GM23338 (cell line): ENCODE measurements at regions not wholly inside any gene's neighbourhood (a gene's known extent, or its start where the extent isn't known, plus 50 kb on each side); places are given as distances from the start of the nearest gene placed in this dataset.

Experiments
- ATAC-seq: fragments of 200-7000 bp; cut with Tn5 transposase; 3 replicates; pipeline ENCODE4 v1.9.1; 2020
- DNase-seq: peaks from one replicate; pipeline ENCODE4 v3.0.0-alpha.2; 2015; ENCODE audit warnings: low spot score
- H2AFZ ChIP-seq: fragments of 200-600 bp; sonication (generic); 2 replicates; pipeline ENCODE4 v1.8.0; 2016; ENCODE audit warnings: antibody characterized with exemption, mild to moderate bottlenecking, moderate library complexity
- H3F3A ChIP-seq: fragments of 200-600 bp; sonication (generic); replicated peaks from 2 replicates; pipeline ENCODE4 v1.8.0; 2017; ENCODE audit warnings: antibody characterized with exemption, mixed run types, low read depth
- H3K27ac ChIP-seq: fragments of 200-600 bp; sonication (generic); 2 replicates; pipeline ENCODE4 v1.6.1; 2016; ENCODE audit warnings: low read depth
- H3K27me3 ChIP-seq: fragments of 200-600 bp; sonication (generic); 2 replicates; pipeline ENCODE4 v1.8.0; 2016; ENCODE audit warnings: mild to moderate bottlenecking, mixed run types, moderate library complexity; ENCODE audit not compliant: insufficient read depth
- H3K36me3 ChIP-seq: fragments of 200-600 bp; sonication (generic); 2 replicates; pipeline ENCODE4 v1.8.0; 2016; ENCODE audit warnings: mild to moderate bottlenecking; ENCODE audit not compliant: insufficient read depth
- H3K4me1 ChIP-seq: fragments of 200-600 bp; sonication (generic); 2 replicates; pipeline ENCODE4 v1.8.0; 2016; ENCODE audit warnings: mild to moderate bottlenecking, moderate library complexity; ENCODE audit not compliant: insufficient read depth
- H3K4me2 ChIP-seq: fragments of 200-600 bp; sonication (generic); 2 replicates; pipeline ENCODE4 v1.7.1; 2017; ENCODE audit warnings: mixed run types
- H3K4me3 ChIP-seq: fragments of 200-600 bp; sonication (generic); 2 replicates; pipeline ENCODE4 v1.6.1; 2016; ENCODE audit warnings: mixed run types
- H3K79me2 ChIP-seq: fragments of 200-600 bp; sonication (generic); replicated peaks from 2 replicates; pipeline ENCODE4 v1.8.0; 2017; ENCODE audit warnings: mild to moderate bottlenecking; ENCODE audit not compliant: insufficient read depth
- H3K9me2 ChIP-seq: fragments of 200-600 bp; sonication (generic); 2 replicates; pipeline ENCODE4 v1.8.0; 2017; ENCODE audit not compliant: insufficient read depth
- H4K20me1 ChIP-seq: fragments of 200-600 bp; sonication (generic); replicated peaks from 2 replicates; pipeline ENCODE4 v1.8.0; 2017; ENCODE audit warnings: mild to moderate bottlenecking; ENCODE audit not compliant: insufficient read depth
- H3K27ac Mint-ChIP-seq: 2 replicates; pipeline ENCODE4 v1.8.0; 2020; ENCODE audit warnings: inconsistent platforms, mild to moderate bottlenecking, moderate library complexity, mixed read lengths
- H3K27me3 Mint-ChIP-seq: 3 replicates; pipeline ENCODE4 v1.8.0; 2022; ENCODE audit warnings: low read depth, mild to moderate bottlenecking, moderate library complexity, mixed read lengths, inconsistent platforms; ENCODE audit not compliant: insufficient read depth, poor library complexity
- H3K36me3 Mint-ChIP-seq: 3 replicates; pipeline ENCODE4 v1.8.0; 2021; ENCODE audit warnings: low read depth, mild to moderate bottlenecking, inconsistent platforms, moderate library complexity, mixed read lengths
- H3K4me1 Mint-ChIP-seq: 3 replicates; pipeline ENCODE4 v1.8.0; 2020; ENCODE audit warnings: mild to moderate bottlenecking, inconsistent platforms, mixed read lengths
- H3K4me3 Mint-ChIP-seq: 3 replicates; pipeline ENCODE4 v1.8.0; 2021; ENCODE audit warnings: moderate library complexity, mild to moderate bottlenecking, inconsistent platforms, mixed read lengths
- H3K9me3 Mint-ChIP-seq: 3 replicates; pipeline ENCODE4 v1.8.0; 2020; ENCODE audit warnings: moderate library complexity, mild to moderate bottlenecking, inconsistent platforms, mixed read lengths
- CREB1 ChIP-seq: fragments of 250-450 bp; sonication (Bioruptor Pico); IDR thresholded peaks from 2 replicates; pipeline ENCODE4 v1.5.0; 2020; ENCODE audit warnings: low read depth, mild to moderate bottlenecking, moderate library complexity
- CTCF ChIP-seq, 2 experiments: fragments of 200-600 bp in 1 of 2; sonication (generic) in 1 of 2; conservative IDR thresholded peaks; 2 replicates each; pipeline versions ENCODE4 v1.5.1 to v1.6.1; 2016 to 2017; ENCODE audit warnings: antibody characterized with exemption in 2 of 2, low read depth in 2 of 2, mild to moderate bottlenecking in 2 of 2, moderate library complexity in 1 of 2
- EZH2 ChIP-seq: fragments of 200-600 bp; sonication (generic); IDR thresholded peaks from one replicate; pipeline ENCODE4 v1.8.0; 2017; ENCODE audit warnings: antibody characterized with exemption, mild to moderate bottlenecking, low read depth; ENCODE audit not compliant: unreplicated experiment
- EZH2phosphoT487 ChIP-seq: fragments of 200-600 bp; sonication (generic); IDR thresholded peaks from one replicate; pipeline ENCODE4 v1.8.1; 2018; ENCODE audit warnings: antibody characterized with exemption; ENCODE audit not compliant: unreplicated experiment
- JUNB ChIP-seq: IDR thresholded peaks from one replicate; pipeline ENCODE4 v1.6.1; 2016; ENCODE audit warnings: antibody characterized with exemption; ENCODE audit not compliant: unreplicated experiment
- NANOG ChIP-seq: IDR thresholded peaks from 2 replicates; pipeline ENCODE4 v1.6.1; 2016; ENCODE audit warnings: antibody characterized with exemption, borderline replicate concordance
- POLR2AphosphoS5 ChIP-seq: IDR thresholded peaks from 2 replicates; pipeline ENCODE4 v1.6.1; 2016; ENCODE audit warnings: antibody characterized with exemption, low read depth
- STAT1 ChIP-seq: IDR thresholded peaks from one replicate; pipeline ENCODE4 v1.6.1; 2016; ENCODE audit warnings: antibody characterized with exemption; ENCODE audit not compliant: unreplicated experiment
- ZNF114 ChIP-seq: fragments of 250-450 bp; sonication (Bioruptor Pico); IDR thresholded peaks from 2 replicates; pipeline ENCODE4 v1.5.0; 2020; ENCODE audit warnings: mild to moderate bottlenecking, moderate library complexity
- ZNF331 ChIP-seq: fragments of 250-450 bp; sonication (Bioruptor Pico); IDR thresholded peaks from 2 replicates; pipeline ENCODE4 v1.5.0; 2020; ENCODE audit warnings: low read depth, mild to moderate bottlenecking, moderate library complexity
- TF ChIP-seq, protein P1 (sequence below): IDR thresholded peaks from 2 replicates; pipeline ENCODE4 v1.6.1; 2016; ENCODE audit warnings: antibody characterized with exemption
- TF ChIP-seq, protein P2 (sequence below): IDR thresholded peaks from one replicate; pipeline ENCODE4 v1.6.1; 2018; ENCODE audit warnings: antibody characterized with exemption; ENCODE audit not compliant: unreplicated experiment
- TF ChIP-seq, protein P3 (sequence below): fragments of 250-450 bp; sonication (Bioruptor Pico); IDR thresholded peaks from 2 replicates; pipeline ENCODE4 v1.5.0; 2020; ENCODE audit warnings: mild to moderate bottlenecking, moderate library complexity

- Histone ChIP-seq H3K4me3 (no peak overlapping the region), H3K36me3 (no peaks in the 10 kb centered on the region), H3F3A (no peaks in the 10 kb centered on the region), H3K4me1 (peaks cover 8% of the 10 kb centered on the region; the same call in 1 of the 2 replicates), H4K20me1 (no peaks in the 10 kb centered on the region), H3K9me2 (peaks cover 5% of the 10 kb centered on the region; the same call in 1 of the 2 replicates), H2AFZ (no peak overlapping the region), H3K79me2 (no peaks in the 10 kb centered on the region), H3K27ac (no peak overlapping the region), H3K4me2 (no peak overlapping the region), H3K27me3 (no peaks in the 10 kb centered on the region)
- Mint-ChIP-seq H3K27me3 (peaks cover 2% of the 10 kb centered on the region), H3K4me3 (no peak overlapping the region), H3K36me3 (no peaks in the 10 kb centered on the region), H3K4me1 (peaks cover 10% of the 10 kb centered on the region), H3K27ac (no peak overlapping the region; the same call in 1 of the 2 replicates), H3K9me3 (no peaks in the 10 kb centered on the region)
- ATAC-seq (no peak), DNase-seq (no peak)
- TF ChIP-seq CTCF (conservative IDR thresholded peaks at IDR 0.05; ENCODE audit: low read depth in 2 of 2) (no peak), STAT1 (no peak), NANOG (no peak), CREB1 (CRISPR knock-in tag) (no peak), POLR2AphosphoS5 (no peak), ZNF331 (CRISPR knock-in tag) (no peak), EZH2 (no peak), JUNB (no peak), EZH2phosphoT487 (no peak), ZNF114 (CRISPR knock-in tag) (no peak)
- TF ChIP-seq, protein P1, sequence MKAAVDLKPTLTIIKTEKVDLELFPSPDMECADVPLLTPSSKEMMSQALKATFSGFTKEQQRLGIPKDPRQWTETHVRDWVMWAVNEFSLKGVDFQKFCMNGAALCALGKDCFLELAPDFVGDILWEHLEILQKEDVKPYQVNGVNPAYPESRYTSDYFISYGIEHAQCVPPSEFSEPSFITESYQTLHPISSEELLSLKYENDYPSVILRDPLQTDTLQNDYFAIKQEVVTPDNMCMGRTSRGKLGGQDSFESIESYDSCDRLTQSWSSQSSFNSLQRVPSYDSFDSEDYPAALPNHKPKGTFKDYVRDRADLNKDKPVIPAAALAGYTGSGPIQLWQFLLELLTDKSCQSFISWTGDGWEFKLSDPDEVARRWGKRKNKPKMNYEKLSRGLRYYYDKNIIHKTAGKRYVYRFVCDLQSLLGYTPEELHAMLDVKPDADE: no peak
- TF ChIP-seq, protein P2, sequence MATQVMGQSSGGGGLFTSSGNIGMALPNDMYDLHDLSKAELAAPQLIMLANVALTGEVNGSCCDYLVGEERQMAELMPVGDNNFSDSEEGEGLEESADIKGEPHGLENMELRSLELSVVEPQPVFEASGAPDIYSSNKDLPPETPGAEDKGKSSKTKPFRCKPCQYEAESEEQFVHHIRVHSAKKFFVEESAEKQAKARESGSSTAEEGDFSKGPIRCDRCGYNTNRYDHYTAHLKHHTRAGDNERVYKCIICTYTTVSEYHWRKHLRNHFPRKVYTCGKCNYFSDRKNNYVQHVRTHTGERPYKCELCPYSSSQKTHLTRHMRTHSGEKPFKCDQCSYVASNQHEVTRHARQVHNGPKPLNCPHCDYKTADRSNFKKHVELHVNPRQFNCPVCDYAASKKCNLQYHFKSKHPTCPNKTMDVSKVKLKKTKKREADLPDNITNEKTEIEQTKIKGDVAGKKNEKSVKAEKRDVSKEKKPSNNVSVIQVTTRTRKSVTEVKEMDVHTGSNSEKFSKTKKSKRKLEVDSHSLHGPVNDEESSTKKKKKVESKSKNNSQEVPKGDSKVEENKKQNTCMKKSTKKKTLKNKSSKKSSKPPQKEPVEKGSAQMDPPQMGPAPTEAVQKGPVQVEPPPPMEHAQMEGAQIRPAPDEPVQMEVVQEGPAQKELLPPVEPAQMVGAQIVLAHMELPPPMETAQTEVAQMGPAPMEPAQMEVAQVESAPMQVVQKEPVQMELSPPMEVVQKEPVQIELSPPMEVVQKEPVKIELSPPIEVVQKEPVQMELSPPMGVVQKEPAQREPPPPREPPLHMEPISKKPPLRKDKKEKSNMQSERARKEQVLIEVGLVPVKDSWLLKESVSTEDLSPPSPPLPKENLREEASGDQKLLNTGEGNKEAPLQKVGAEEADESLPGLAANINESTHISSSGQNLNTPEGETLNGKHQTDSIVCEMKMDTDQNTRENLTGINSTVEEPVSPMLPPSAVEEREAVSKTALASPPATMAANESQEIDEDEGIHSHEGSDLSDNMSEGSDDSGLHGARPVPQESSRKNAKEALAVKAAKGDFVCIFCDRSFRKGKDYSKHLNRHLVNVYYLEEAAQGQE: no peak
- TF ChIP-seq, protein P3, sequence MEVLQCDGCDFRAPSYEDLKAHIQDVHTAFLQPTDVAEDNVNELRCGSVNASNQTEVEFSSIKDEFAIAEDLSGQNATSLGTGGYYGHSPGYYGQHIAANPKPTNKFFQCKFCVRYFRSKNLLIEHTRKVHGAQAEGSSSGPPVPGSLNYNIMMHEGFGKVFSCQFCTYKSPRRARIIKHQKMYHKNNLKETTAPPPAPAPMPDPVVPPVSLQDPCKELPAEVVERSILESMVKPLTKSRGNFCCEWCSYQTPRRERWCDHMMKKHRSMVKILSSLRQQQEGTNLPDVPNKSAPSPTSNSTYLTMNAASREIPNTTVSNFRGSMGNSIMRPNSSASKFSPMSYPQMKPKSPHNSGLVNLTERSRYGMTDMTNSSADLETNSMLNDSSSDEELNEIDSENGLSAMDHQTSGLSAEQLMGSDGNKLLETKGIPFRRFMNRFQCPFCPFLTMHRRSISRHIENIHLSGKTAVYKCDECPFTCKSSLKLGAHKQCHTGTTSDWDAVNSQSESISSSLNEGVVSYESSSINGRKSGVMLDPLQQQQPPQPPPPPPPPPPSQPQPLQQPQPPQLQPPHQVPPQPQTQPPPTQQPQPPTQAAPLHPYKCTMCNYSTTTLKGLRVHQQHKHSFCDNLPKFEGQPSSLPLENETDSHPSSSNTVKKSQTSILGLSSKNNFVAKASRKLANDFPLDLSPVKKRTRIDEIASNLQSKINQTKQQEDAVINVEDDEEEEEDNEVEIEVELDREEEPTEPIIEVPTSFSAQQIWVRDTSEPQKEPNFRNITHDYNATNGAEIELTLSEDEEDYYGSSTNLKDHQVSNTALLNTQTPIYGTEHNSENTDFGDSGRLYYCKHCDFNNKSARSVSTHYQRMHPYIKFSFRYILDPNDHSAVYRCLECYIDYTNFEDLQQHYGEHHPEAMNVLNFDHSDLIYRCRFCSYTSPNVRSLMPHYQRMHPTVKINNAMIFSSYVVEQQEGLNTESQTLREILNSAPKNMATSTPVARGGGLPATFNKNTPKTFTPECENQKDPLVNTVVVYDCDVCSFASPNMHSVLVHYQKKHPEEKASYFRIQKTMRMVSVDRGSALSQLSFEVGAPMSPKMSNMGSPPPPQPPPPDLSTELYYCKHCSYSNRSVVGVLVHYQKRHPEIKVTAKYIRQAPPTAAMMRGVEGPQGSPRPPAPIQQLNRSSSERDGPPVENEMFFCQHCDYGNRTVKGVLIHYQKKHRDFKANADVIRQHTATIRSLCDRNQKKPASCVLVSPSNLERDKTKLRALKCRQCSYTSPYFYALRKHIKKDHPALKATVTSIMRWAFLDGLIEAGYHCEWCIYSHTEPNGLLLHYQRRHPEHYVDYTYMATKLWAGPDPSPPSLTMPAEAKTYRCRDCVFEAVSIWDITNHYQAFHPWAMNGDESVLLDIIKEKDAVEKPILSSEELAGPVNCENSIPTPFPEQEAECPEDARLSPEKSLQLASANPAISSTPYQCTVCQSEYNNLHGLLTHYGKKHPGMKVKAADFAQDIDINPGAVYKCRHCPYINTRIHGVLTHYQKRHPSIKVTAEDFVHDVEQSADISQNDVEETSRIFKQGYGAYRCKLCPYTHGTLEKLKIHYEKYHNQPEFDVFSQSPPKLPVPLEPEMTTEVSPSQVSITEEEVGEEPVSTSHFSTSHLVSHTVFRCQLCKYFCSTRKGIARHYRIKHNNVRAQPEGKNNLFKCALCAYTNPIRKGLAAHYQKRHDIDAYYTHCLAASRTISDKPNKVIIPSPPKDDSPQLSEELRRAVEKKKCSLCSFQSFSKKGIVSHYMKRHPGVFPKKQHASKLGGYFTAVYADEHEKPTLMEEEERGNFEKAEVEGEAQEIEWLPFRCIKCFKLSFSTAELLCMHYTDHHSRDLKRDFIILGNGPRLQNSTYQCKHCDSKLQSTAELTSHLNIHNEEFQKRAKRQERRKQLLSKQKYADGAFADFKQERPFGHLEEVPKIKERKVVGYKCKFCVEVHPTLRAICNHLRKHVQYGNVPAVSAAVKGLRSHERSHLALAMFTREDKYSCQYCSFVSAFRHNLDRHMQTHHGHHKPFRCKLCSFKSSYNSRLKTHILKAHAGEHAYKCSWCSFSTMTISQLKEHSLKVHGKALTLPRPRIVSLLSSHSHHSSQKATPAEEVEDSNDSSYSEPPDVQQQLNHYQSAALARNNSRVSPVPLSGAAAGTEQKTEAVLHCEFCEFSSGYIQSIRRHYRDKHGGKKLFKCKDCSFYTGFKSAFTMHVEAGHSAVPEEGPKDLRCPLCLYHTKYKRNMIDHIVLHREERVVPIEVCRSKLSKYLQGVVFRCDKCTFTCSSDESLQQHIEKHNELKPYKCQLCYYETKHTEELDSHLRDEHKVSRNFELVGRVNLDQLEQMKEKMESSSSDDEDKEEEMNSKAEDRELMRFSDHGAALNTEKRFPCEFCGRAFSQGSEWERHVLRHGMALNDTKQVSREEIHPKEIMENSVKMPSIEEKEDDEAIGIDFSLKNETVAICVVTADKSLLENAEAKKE (CRISPR knock-in tag): no peak
Observed at GRCh38 chr13:36495431-36495830, 63.1 kb downstream of the CCNA1 start.
